ENCODE measurements at regions not wholly inside any gene's neighbourhood (a gene's known extent, or its start where the extent isn't known, plus 50 kb on each side); places are given as distances from the start of the nearest gene placed in this dataset.
A peak's percentile ranks its signal among the peaks of the same experiment; 100 is the strongest.

DNA sequence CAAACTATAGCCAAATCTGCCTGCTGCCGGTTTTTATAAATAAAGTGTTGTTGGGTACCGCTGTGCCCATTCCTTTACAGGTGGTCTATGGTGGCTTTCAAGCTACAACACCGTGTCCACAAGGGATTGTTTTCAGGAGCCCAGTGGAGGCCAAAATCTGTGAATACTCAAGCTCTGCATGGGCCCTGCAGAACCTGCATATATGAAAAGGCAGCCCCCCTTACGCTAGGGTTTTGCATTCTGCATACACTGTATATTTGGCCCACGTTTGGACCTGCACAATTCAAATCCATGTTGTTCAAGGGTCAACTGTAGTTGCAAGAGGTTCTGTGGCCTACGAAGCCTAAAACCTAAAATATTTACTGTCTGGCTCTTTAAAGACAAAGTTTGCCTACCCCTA is 122.2 kb upstream of the TLE3 start:
- no peak for DNase-seq

DNA sequence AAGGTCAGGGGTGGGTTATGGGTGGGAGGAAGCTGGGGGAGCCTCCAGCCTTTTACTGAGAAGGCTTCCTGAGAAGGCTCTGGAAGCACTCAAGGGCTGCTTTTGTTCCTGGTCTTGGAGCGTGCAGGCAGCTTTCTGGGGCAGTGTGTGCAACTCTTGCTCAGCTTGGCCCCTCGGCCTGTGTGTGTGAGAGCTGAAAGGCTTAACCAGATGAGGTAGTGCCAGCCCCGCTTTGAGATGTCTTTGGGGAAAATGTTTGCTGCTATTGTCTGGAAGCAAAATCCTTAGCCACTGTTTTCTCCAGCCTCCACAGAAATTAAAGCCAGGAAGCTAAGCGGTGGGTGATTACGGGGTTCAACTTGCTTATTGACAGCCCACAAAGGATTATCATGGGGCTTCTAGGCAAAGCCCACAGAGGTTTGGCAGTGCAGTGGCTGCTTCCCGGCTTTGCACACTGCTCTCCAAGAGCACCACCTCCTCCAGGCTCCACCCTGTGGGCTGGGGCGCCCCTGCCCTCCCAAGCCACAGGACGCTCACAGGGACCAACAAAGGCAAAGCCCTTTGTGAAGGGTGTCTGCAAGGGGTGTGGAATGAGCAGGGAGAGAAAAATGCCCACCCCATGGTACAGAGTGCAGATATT is 121.7 kb upstream of the TLE3 start:
- DNase-seq, result no peak

GRCh38 chr15:70217226-70218160 is 119.8 kb upstream of the TLE3 start:
- no peak for DNase-seq

DNA sequence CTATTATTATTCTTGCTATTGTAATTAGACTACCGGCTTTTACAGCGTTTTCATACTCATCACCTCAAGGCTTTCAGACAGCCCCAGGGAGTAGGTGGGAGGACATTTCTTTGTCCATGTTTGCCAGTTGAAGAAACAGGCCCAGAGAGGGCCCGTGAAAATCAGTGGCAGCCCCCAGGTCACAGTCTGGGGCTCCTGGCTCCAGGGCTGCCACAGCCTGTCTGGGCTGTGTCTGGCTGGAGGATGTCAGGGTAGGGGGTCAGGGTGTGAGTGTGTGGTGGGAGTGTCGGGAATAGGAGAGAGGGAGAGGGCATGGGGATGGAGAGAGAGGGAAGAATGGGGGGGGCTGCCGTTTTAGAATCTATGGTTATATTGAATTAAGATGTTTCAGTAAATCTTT is 118.2 kb upstream of the TLE3 start:
- DNase-seq, result no peak

DNA sequence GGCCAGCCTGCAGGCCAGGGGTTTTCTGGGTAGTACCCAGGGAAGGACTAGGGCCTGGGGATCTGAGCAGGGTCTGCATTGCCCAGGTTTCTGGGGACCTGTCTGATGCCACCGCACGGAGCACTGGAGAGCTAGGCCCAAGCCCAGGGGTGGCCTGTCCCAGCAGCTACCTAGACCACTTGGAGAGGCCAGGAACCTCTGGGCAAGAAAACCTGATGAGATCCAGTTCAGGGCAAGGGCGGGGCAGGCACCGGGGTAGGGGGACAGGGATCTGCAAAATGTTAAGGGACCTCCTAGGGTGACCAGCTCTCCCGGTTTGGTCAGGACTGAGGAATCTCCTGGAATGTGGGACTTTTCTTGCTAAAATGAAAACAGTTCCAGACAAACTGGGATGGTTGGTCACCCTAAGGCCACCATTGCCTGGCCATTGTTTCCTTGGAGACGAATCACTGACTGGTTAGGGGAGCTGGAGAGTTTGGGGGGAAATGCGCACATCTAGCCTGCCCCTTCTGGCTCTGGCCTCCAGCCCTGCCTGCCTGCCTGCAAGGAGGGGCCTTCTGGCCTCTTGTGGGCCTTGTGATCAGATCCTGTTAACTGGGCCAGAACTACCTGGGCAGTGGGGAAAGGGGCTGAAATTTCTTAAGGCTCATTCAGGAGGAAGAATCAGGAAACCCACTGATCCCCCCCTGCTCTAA is 117.4 kb upstream of the TLE3 start:
- no peak for DNase-seq

GRCh38 chr15:70214276-70214675 is 116.6 kb upstream of the TLE3 start:
- no peak for DNase-seq

GRCh38 chr15:70213794-70214193 is 116.1 kb upstream of the TLE3 start:
- DNase-seq, result no peak

- DNase-seq, result no peak
These were observed 115.2 kb upstream of the TLE3 start for GRCh38 chr15:70212963-70213315.

DNA sequence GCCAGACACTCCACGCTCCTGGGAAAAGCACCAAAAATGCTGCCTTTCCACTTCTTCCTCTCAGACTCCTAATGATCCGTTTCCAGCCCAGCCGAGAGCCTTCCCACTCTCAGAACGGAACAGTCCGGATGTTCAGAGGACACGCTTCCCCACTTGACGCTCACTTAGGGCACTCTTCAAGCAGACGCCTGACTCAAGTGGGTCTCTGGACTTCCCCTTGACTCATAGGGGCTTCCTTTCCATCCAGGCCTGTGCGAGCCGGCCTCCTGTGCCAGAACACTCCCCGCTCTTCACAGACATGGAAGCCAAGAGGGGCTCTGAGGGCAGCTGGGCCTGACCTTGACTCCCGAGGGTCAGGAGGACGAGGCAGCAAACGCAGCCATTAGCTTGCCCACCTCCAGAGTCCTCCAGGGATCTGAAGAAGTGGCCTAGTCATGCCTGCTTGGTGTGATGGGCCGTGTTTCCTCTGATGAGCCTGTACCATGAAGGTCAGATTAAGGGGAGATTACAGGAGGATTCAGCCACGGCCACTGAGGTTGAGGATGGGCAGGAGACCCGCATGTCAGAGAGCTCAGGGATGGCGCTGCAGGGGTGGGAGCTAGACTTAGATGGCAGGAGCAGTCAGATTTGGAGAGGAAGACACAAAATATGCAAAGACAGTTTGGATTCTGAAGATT is 114.7 kb upstream of the TLE3 start:
- no peak for DNase-seq

DNA sequence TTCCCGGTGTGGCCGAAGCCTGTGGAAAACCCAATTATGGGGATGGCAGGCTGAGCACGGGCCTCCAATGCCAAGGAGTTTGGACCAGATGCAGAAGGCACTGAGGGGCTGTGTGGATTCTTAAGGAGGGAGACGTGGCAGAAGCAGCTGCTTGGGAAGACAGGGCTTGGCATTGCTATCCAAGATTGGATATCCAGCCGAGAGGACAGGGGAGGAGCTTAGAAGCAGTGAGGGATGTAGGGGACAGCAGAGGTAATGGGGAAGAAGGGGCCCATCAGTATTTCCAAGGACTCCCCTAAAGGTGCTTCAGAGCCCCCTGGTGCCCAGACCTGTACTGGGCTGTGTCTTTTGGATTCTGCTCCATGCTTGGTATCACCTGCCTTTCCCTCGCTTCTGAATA is 112.8 kb upstream of the TLE3 start:
- DNase-seq, result no peak

- no peak for DNase-seq
These were observed 112.4 kb upstream of the TLE3 start for GRCh38 chr15:70210076-70210475.

DNA sequence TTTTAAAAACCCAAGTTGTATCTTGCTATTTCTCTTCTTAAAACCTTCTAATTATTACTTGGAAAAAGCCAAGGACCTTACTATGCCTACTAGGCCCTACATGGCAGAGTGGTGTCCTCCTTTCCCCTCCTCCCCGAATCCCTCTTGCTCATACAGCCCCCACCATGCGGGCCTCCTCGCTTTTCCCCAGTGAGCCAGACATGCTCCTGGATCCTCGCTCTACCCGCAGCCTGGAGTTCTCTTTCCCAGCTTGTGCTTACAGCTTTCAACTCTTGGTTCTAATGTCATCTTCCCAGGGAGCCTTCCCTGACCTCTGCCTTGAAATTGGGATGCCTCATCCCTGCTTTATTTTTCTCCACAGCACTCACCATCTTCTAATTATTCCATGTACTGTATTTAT is 111.8 kb upstream of the TLE3 start:
- no peak for DNase-seq

- DNase-seq, result no peak
These were observed 110.6 kb upstream of the TLE3 start for GRCh38 chr15:70208332-70208731.

- DNase-seq, result no peak
These were observed 109.0 kb upstream of the TLE3 start for GRCh38 chr15:70206668-70207067.

DNA sequence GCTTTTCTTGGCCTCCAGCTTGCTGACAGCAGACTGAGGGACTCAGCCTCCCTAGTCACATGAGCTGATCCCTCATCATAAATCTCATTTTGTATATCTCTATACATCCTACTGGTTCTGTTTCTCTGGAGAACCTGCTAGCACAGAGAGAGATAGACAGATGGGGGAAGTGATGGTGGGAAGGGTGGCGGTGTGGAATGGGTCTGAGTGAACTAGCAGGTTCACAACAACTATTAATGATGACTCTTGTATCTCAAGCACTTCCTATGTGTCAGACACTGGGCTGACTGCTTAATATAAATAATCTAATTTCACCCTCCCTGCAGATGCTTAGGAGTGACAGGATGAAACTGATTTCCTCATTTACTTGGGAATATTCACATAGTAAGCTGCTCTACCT is 106.9 kb upstream of the TLE3 start:
- DNase-seq, result no peak

GRCh38 chr15:70203981-70204560 is 106.4 kb upstream of the TLE3 start:
- no peak for DNase-seq

GRCh38 chr15:70202756-70203155 is 105.0 kb upstream of the TLE3 start:
- DNase-seq, result no peak

DNA sequence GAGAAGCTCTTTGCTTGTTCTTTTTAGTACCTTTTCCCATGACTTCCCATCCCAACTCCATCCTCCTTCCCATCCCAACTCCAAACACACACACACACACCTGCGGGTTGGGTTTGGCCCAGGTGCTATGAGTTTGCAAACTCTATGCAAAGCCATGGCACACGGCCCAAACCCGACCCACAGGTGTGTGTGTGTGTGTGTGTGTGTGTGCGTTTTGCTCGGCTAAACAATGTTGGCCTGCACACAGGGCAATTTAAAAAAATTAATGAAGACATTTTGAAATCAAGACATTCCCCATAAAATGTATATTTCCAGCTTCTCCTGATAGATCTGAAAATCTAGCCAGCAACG is 103.7 kb upstream of the TLE3 start:
- DNase-seq, result no peak

- peak; percentile 71 for DNase-seq
These were observed 103.1 kb upstream of the TLE3 start for GRCh38 chr15:70200511-70201424.

DNA sequence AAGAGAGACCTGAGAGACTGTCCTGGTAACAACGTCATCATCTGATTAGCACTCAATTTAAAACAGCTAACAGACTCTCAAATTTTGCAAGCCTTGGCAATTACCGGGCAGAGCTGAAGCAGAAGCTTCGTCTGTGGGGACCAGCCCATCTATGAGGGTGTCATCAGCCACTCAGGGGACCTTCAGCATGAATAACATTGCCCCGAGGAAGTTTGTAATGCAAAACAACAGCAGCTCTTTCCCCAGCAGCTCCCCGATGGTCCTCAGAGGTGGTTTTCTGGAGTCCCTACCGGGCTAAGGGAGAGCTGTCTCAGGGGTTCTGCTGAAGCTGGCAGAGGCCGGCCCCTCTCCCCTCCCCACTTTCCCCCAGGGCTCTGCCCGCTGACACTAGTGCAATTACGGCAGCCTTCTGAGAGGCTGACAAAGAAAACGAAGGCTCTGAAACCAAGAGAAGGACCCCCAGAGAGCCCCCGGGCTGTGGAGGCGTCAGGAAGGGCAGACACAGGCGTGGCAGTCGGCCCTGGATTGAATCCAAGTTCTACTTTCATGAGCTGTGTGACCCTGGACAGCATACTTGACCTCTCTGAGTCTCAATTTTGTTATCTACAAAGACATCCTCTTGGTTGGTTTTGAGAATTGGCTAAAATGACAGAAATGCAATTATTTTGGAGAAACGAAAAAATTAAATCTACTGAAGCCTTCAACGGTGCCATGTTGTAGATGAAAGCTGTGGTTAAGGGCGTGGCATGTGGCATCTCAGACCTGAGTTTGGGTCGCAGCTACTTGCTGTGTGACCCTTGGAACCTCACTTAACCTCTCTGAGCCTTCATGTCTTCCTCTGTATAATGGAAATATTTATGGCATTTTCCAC is 102.1 kb upstream of the TLE3 start:
- no peak for DNase-seq

Data from skin of body (tissue), 1 donor.